BE2C (cell line): ENCODE measurements at regions not wholly inside any gene's neighbourhood (a gene's known extent, or its start where the extent isn't known, plus 50 kb on each side); places are given as distances from the start of the nearest gene placed in this dataset.

Source experiments
- DNase-seq: peaks from one replicate; pipeline ENCODE4 v3.0.0-alpha.2; 2020
- H3K27me3 ChIP-seq: fragments of 250-450 bp; sonication (Bioruptor Pico); 2 replicates; pipeline ENCODE4 v1.5.1; 2020; ENCODE audit warnings: mild to moderate bottlenecking
- H3K36me3 ChIP-seq: fragments of 250-450 bp; sonication (Bioruptor Pico); 2 replicates; pipeline ENCODE4 v1.5.1; 2020; ENCODE audit warnings: mild to moderate bottlenecking
- H3K4me1 ChIP-seq: fragments of 250-450 bp; sonication (Bioruptor Pico); 2 replicates; pipeline ENCODE4 v1.5.1; 2020
- H3K4me3 ChIP-seq: 2 replicates; pipeline ENCODE4 v1.5.1; 2011; ENCODE audit warnings: low read depth, low read length
- H3K9me3 ChIP-seq: fragments of 250-450 bp; sonication (Bioruptor Pico); 2 replicates; pipeline ENCODE4 v1.5.1; 2020
- CTCF ChIP-seq: IDR thresholded peaks from 2 replicates; pipeline ENCODE4 v1.5.1; 2012; ENCODE audit warnings: mild to moderate bottlenecking, low read depth, low read length

- DNase-seq, result no peak
- H3K4me3 ChIP-seq, result no peak overlapping the region
- no peak for TF ChIP-seq CTCF
- H3K27me3 ChIP-seq, result no peaks in the 10 kb centered on the region
- H3K4me1 ChIP-seq, result no peaks in the 10 kb centered on the region; the same call in 1 of the 2 replicates
- H3K36me3 ChIP-seq, result no peaks in the 10 kb centered on the region
- H3K9me3 ChIP-seq, result no peaks in the 10 kb centered on the region
These were observed 75.3 kb upstream of the GGTA1 start for GRCh38 chr9:121574774-121575519.

DNA sequence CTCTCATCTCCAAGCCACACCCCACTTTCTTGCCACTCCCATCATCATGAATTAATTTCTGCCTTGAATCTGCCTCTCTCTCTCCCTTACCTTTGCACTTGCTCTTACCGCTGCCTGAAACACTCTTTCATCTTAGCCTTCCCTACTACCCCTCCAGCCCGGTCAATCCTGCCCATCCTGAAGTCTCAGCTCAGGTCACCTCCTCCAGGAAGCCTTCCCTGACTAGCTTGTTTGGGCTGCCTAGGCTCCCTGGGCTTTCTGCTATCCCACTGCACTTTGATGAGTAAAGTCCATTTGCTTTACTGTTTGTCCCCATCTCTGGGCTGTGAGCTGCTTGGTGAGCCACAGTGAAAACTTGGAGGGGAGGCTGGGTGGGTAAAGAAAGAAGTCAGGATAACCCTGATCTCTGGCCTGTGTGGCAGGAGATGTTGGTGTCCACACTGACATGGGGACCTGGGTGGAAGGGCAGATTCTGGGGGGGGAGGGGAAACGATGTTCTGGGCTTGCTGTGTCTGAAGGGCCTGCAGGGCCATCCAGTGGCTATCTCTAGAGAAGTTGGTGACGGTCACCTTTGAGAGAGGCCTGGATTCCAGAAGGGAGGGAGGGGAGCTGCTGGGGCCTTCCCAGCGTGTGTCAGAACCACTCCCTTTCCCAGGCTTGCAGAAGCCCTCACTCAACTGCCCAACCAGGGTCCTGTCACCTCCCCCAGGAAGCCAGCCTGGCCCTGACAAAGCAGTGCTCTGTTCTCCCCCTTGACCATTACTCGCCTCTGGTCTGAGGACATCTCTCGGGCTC is 75.0 kb upstream of the DAB2IP start:
- H3K9me3 ChIP-seq, result no peaks in the 10 kb centered on the region
- TF ChIP-seq CTCF, result no peak
- no peak overlapping the region for H3K4me3 ChIP-seq
- no peaks in the 10 kb centered on the region for H3K36me3 ChIP-seq
- H3K4me1 ChIP-seq, result no peaks in the 10 kb centered on the region; the same call in 1 of the 2 replicates
- no peak for DNase-seq
- H3K27me3 ChIP-seq, result no peaks in the 10 kb centered on the region

DNA sequence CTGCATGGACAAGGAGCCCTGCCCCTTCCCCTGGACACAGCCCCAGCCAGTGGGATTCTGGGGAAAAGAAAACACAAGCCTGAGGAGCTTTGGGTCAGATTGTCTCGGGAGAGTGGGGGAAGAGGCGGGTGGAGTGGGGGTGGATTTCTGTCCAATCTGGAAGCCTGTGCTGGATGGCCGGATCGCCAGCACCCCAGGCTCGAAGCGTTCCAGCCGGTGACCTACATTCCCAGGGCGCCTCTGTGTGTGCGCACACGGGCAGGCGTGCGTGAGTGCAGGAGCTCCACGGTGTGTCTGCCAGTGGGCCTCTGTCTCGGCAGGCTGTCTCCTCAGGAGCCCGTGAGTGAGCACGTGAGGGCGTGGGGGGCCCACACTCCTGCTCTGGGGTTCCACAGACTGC is 74.3 kb upstream of the DAB2IP start:
- Histone ChIP-seq H3K36me3 (no peaks in the 10 kb centered on the region), H3K4me3 (no peak overlapping the region), H3K9me3 (no peaks in the 10 kb centered on the region), H3K27me3 (no peaks in the 10 kb centered on the region), H3K4me1 (no peaks in the 10 kb centered on the region; the same call in 1 of the 2 replicates)
- TF ChIP-seq CTCF, result no peak
- no peak for DNase-seq

GRCh38 chr9:121577572-121577971 is 73.9 kb upstream of the DAB2IP start:
- Histone ChIP-seq H3K4me1 (no peaks in the 10 kb centered on the region; the same call in 1 of the 2 replicates), H3K36me3 (no peaks in the 10 kb centered on the region), H3K9me3 (no peaks in the 10 kb centered on the region), H3K27me3 (no peaks in the 10 kb centered on the region), H3K4me3 (no peak overlapping the region)
- no peak for DNase-seq
- TF ChIP-seq CTCF, result no peak

DNA sequence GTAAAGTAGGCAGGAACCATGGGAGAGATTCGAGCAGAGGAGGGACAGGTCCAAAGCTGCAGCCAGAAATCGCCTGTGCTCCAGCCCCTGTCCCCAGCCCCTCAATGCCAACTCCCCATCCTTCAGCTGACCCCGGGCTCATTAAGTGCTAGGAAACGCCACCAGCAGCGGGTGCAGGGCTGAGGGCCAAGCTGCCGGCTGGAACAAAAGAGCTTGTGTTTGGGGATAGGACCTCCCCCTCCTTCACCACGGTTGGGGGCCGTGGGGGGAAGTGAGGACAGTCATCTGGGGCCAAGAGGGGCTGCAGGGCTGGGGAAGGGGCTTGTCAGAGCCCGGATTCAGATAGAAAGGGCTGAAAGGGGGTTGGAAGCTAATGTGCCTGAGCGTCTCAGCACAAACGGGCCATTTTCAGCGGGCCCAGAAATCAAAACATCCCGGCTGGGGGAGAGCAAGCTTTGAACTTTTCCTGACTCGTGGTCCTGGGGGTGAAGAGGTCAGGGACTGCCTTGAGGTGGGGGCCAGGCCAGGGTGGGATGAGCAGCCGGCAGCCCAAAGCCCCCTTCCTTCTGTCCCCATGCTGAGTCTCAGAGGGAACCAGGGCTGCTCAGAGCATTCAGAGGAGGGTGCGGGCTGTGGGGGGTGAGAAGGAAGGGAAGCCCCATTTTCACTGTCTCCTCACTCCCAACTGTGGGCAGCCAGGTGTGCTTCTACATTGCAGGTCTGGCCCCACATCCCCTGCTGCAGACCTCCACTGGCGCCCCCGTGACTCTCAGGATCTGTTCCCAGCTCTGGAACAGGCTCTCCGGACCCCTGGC is 69.4 kb upstream of the DAB2IP start:
- no peaks in the 10 kb centered on the region for H3K27me3 ChIP-seq
- no peaks in the 10 kb centered on the region; the same call in 1 of the 2 replicates for H3K4me1 ChIP-seq
- H3K4me3 ChIP-seq, result no peak overlapping the region
- no peak for TF ChIP-seq CTCF
- no peaks in the 10 kb centered on the region for H3K9me3 ChIP-seq
- DNase-seq, result no peak
- H3K36me3 ChIP-seq, result no peaks in the 10 kb centered on the region
